RPMI7951 (cell line): ENCODE measurements at regions not wholly inside any gene's neighbourhood (a gene's known extent, or its start where the extent isn't known, plus 50 kb on each side); places are given as distances from the start of the nearest gene placed in this dataset.

Source experiments
- DNase-seq: peaks from one replicate; pipeline ENCODE4 v3.0.0-alpha.2; 2012; ENCODE audit warnings: low read depth

GRCh38 chrX:39883666-39884065, 214.1 kb downstream of the BCOR start:
- no peak for DNase-seq

GRCh38 chrX:39886282-39886681, 211.5 kb downstream of the BCOR start:
- DNase-seq = no peak

GRCh38 chrX:39888730-39889129, 209.0 kb downstream of the BCOR start:
- no peak for DNase-seq

- DNase-seq = no peak
These were observed 208.1 kb downstream of the BCOR start for GRCh38 chrX:39889704-39890103.

- DNase-seq = no peak
These were observed 207.0 kb downstream of the BCOR start for GRCh38 chrX:39890807-39891206.

- DNase-seq = no peak
These were observed 206.0 kb downstream of the BCOR start for GRCh38 chrX:39891781-39892180.

- DNase-seq = no peak
These were observed 204.1 kb downstream of the BCOR start for GRCh38 chrX:39893417-39894338.

- peak; percentile 42 for DNase-seq
These were observed 203.1 kb downstream of the BCOR start for GRCh38 chrX:39894683-39895082.

- DNase-seq = peak; percentile 92
These were observed 202.3 kb downstream of the BCOR start for GRCh38 chrX:39895218-39896110.

GRCh38 chrX:39896951-39897740, 200.6 kb downstream of the BCOR start:
- peak; percentile 83 for DNase-seq

- DNase-seq = no peak
These were observed 200.0 kb downstream of the BCOR start for GRCh38 chrX:39897741-39898097.

- no peak for DNase-seq
These were observed 199.6 kb downstream of the BCOR start for GRCh38 chrX:39898147-39898546.

- no peak for DNase-seq
These were observed 198.7 kb downstream of the BCOR start for GRCh38 chrX:39899059-39899458.

GRCh38 chrX:39899856-39900776, 197.6 kb downstream of the BCOR start:
- no peak for DNase-seq

GRCh38 chrX:39900777-39901170, 197.0 kb downstream of the BCOR start:
- DNase-seq = peak; percentile 15

GRCh38 chrX:39903343-39903742, 194.4 kb downstream of the BCOR start:
- peak; percentile 56 for DNase-seq

GRCh38 chrX:39903937-39904336, 193.8 kb downstream of the BCOR start:
- DNase-seq = peak; percentile 86

- DNase-seq = peak; percentile 13
These were observed 192.8 kb downstream of the BCOR start for GRCh38 chrX:39904816-39905537.

- DNase-seq = no peak
These were observed 192.2 kb downstream of the BCOR start for GRCh38 chrX:39905538-39905891.

- peak; percentile 42 for DNase-seq
These were observed 191.8 kb downstream of the BCOR start for GRCh38 chrX:39905946-39906345.
